ENCODE measurements at regions not wholly inside any gene's neighbourhood (a gene's known extent, or its start where the extent isn't known, plus 50 kb on each side); places are given as distances from the start of the nearest gene placed in this dataset.

DNA sequence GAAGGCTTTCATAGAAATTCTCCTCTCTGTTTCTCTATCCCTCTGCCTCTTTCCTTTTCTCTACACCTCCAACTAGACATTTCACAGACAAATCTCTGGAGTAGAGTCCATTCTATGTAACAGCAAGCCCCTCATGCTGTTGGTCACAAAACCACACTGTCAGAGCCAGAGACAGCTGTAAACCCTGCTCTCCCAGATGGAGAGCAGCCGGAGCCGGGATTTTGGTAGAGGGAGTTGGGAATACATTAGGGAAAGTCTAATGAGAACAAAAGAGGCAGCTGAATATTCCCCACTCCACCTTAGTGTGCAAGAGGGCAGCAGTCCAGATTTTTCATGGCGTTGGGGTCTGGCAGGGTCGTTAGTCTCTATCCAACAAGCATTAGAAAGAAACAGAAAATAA, 68.3 kb upstream of the EDN1 start:
- Mint-ChIP-seq H3K4me1 (ENCODE audit: low read depth) (no peaks in the 10 kb centered on the region), H3K9me3 (no peaks in the 10 kb centered on the region), H3K4me3 (no peak overlapping the region), H3K27me3 (peaks cover 11% of the 10 kb centered on the region), H3K27ac (no peak overlapping the region), H3K36me3 (ENCODE audit: low read depth) (no peaks in the 10 kb centered on the region)
- intact Hi-C loops (cut with micrococcal nuclease): no loop called here

DNA sequence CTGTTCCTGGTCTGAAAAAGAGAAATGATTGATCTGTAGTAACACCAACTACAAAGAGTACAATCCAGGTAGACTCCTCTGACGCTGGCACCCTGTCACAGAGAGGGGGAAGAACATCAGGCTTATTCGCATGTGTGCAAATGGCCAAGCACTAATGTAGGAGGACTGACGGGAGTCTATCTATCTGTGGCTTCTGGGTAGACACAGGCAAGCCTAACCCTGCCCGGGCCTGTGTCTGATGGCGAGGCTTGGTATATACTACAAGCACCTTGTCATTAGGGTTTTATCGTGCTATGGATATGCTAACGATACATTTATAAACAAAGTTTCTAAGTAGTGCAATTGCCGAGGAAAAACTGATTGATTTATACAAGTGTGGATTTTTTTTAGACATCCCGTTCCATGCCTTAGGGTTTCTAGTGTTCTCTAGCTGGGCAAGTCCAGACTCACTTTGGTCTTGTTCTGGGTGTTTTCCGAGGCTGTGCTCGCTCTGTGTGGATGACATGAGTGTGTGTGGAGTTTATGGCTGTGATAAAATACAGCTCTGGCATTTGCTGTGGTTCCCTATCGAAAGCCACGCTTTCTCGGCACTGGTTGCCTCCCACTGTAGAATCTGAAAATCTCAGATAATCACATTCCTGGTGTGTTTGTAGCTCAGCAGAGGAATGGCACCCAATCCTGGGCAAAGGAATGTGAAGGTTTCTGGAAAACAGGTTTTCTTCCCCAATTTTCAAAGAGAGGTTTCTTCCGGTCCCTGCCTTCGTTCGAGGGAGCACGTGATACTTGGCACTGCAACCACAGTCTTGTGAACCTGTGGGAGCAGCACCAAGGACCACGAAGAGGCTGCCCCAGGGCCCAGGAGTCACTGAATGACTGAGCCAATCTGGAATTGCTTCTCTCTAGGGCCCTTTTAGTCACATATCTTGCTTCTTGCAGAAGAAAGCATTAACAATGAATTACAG, 67.5 kb upstream of the EDN1 start:
- H3K9me3 Mint-ChIP-seq: no peaks in the 10 kb centered on the region
- no peaks in the 10 kb centered on the region for H3K36me3 Mint-ChIP-seq (ENCODE audit: low read depth)
- no peak overlapping the region for H3K4me3 Mint-ChIP-seq
- peaks cover 13% of the 10 kb centered on the region for H3K27me3 Mint-ChIP-seq
- intact Hi-C loops (cut with micrococcal nuclease): no loop called here
- H3K4me1 Mint-ChIP-seq (ENCODE audit: low read depth): no peaks in the 10 kb centered on the region
- no peak overlapping the region for H3K27ac Mint-ChIP-seq

DNA sequence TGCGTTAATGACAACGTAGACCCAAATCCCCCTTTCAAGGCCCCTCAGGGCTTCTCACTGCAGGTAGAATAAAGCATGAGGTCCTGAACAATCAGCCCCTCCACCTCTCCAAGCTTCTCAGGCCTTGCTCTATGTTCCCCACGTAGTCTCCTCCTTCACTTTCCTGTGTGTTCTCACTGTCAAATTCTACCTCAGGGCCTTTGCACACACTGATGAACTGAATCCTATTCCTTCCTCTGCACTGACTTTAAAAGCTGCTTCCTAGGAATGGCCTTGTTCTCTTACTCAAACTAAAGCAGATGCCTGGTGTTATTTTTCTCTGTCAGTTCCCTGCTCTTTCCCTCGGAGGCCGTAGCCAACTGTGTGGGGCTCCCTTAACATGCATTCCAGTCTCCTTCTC, 66.8 kb upstream of the EDN1 start:
- intact Hi-C loops (cut with micrococcal nuclease): no loop called here
- Mint-ChIP-seq H3K4me3 (no peak overlapping the region), H3K36me3 (ENCODE audit: low read depth) (no peaks in the 10 kb centered on the region), H3K27me3 (peaks cover 15% of the 10 kb centered on the region), H3K9me3 (no peaks in the 10 kb centered on the region), H3K4me1 (ENCODE audit: low read depth) (no peaks in the 10 kb centered on the region), H3K27ac (no peak overlapping the region)

DNA sequence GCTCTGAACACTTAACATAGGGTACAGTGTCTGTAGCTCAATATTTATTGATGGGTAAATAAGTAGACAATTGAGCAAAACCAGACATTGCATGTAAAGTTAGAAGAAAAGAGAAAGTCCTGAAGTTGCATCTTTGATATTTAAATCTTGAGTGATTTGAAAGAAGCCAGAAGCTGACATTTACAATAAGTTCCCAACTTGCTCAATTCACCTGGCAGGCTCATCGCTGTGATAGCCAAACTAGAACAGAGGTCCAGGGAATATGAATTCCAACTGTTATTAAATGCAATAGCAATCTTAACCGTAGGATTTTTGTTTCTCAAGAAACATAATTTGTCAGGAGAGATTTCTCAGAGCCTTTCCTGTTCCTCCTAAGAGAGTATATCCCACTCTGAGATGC, 65.9 kb upstream of the EDN1 start:
- no peak overlapping the region for H3K4me3 Mint-ChIP-seq
- H3K27ac Mint-ChIP-seq: no peak overlapping the region
- intact Hi-C loops (cut with micrococcal nuclease): no loop called here
- no peaks in the 10 kb centered on the region for H3K36me3 Mint-ChIP-seq (ENCODE audit: low read depth)
- peaks cover 15% of the 10 kb centered on the region for H3K27me3 Mint-ChIP-seq
- H3K9me3 Mint-ChIP-seq: no peaks in the 10 kb centered on the region
- no peaks in the 10 kb centered on the region for H3K4me1 Mint-ChIP-seq (ENCODE audit: low read depth)

DNA sequence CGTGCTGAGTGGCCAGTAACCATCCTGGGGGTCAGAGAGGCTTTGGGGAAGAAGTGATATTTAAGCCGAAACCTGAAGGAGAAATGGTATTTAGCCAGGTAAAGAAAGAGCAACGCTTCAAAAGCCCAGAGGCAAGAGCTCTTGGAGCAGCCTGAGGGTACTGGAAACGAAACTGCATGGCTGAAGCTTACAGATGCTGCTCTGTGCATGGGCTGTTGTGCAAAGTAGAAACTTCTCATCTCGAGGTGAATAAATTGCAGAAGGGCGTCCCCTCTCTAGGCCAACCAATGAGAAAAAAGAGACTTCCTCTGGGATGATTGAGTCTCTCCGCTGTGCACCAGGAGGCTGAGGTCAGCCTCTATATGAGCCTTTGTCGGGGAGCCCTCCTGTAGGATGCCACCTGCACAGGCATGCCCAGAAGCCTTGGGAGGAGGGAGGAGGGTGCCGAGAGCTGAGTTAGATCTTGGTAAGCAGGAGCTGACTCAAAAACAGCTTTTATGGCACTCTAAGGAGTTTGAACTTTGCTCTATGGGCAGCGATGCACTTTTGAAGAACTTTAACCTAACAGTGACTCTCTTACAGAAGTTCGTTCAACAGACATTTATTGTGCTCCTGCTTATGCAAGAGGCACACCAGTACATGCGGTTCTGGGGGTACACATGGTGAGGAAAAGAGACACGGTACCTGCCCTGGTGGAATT, 61.6 kb upstream of the EDN1 start:
- intact Hi-C loops (cut with micrococcal nuclease): no loop called here
- Mint-ChIP-seq H3K4me3 (no peak overlapping the region), H3K27ac (no peak overlapping the region)

GRCh38 chr6:12229332-12229731, 60.8 kb upstream of the EDN1 start:
- Mint-ChIP-seq H3K27me3 (peaks cover 11% of the 10 kb centered on the region), H3K9me3 (no peaks in the 10 kb centered on the region), H3K36me3 (ENCODE audit: low read depth) (no peaks in the 10 kb centered on the region), H3K27ac (no peak overlapping the region), H3K4me1 (ENCODE audit: low read depth) (peaks cover 16% of the 10 kb centered on the region), H3K4me3 (no peak overlapping the region)
- intact Hi-C loops (cut with micrococcal nuclease): no loop called here

More for the DNA sequence above, 61.6 kb upstream of the EDN1 start:
- Mint-ChIP-seq H3K36me3 (ENCODE audit: low read depth) (no peaks in the 10 kb centered on the region), H3K9me3 (no peaks in the 10 kb centered on the region), H3K4me1 (ENCODE audit: low read depth) (peaks cover 9% of the 10 kb centered on the region), H3K27me3 (peaks cover 11% of the 10 kb centered on the region)

DNA sequence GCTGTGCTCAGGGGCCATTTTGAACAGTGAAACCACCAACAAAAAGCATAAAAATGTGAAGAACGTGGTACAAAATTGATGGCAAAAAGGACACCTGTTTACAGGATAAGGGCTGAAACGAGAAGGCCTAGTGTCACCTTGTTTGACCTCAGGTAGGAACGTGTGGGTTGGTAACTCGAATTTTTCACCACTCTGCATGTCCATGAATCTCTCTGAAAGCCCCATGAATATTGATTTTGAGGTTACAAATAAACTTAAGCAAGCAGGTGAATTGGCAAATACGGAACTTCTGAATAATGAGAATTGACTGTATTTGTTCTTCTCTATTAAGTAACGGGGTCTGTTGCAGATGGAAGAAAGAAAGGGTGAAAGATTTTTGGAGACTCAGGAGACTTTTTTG, 59.6 kb upstream of the EDN1 start:
- Mint-ChIP-seq H3K4me1 (ENCODE audit: low read depth) (peaks cover 28% of the 10 kb centered on the region), H3K9me3 (no peaks in the 10 kb centered on the region), H3K27me3 (peaks cover 11% of the 10 kb centered on the region), H3K4me3 (no peak overlapping the region), H3K36me3 (ENCODE audit: low read depth) (no peaks in the 10 kb centered on the region), H3K27ac (no peak overlapping the region)
- intact Hi-C loops (cut with micrococcal nuclease): no loop called here

DNA sequence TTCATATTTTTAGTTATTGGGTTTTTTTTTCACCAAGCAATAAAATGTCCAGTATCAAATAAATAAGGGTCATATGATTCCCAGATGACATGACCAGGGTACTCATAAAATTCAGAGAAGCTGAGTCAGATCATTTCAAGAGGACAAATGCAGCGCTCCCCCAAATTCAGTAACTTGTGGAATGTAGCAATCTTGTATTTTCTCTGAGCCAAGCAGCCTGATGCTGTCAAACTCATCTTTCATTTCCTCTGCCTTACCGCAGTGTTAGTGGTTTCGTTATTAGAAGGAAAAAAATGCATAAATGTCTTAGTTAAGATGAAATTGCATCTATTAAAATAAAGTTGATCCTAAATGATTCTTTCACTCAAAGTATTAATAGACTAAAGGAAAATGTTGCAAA, 57.8 kb upstream of the EDN1 start:
- no peak overlapping the region for H3K27ac Mint-ChIP-seq
- no peak overlapping the region for H3K4me3 Mint-ChIP-seq

GRCh38 chr6:12232821-12233220, 57.3 kb upstream of the EDN1 start:
- intact Hi-C loops (cut with micrococcal nuclease): no loop called here
- Mint-ChIP-seq H3K9me3 (no peaks in the 10 kb centered on the region), H3K4me1 (ENCODE audit: low read depth) (peaks cover 30% of the 10 kb centered on the region), H3K4me3 (no peak overlapping the region), H3K27me3 (peaks cover 6% of the 10 kb centered on the region), H3K36me3 (ENCODE audit: low read depth) (no peaks in the 10 kb centered on the region), H3K27ac (no peak overlapping the region)

More for the DNA sequence above, 57.8 kb upstream of the EDN1 start:
- H3K4me1 Mint-ChIP-seq (ENCODE audit: low read depth): peaks cover 29% of the 10 kb centered on the region
- H3K9me3 Mint-ChIP-seq: no peaks in the 10 kb centered on the region
- peaks cover 6% of the 10 kb centered on the region for H3K27me3 Mint-ChIP-seq
- intact Hi-C loops (cut with micrococcal nuclease): no loop called here
- H3K36me3 Mint-ChIP-seq (ENCODE audit: low read depth): no peaks in the 10 kb centered on the region

GRCh38 chr6:12233693-12234571, 56.2 kb upstream of the EDN1 start:
- H3K4me3 Mint-ChIP-seq: no peak overlapping the region
- no peak overlapping the region for H3K27ac Mint-ChIP-seq
- no peaks in the 10 kb centered on the region for H3K36me3 Mint-ChIP-seq (ENCODE audit: low read depth)
- no peaks in the 10 kb centered on the region for H3K9me3 Mint-ChIP-seq
- peaks cover 4% of the 10 kb centered on the region for H3K27me3 Mint-ChIP-seq
- intact Hi-C loops (cut with micrococcal nuclease): loop anchor here (2.0 kb wide), 1 partner anchor 581 kb away; no protein-coding TSS in a partner anchor
- peaks cover 40% of the 10 kb centered on the region for H3K4me1 Mint-ChIP-seq (ENCODE audit: low read depth)

GRCh38 chr6:12235341-12235740, 54.8 kb upstream of the EDN1 start:
- Mint-ChIP-seq H3K36me3 (ENCODE audit: low read depth) (no peaks in the 10 kb centered on the region), H3K9me3 (no peaks in the 10 kb centered on the region), H3K4me1 (ENCODE audit: low read depth) (peaks cover 47% of the 10 kb centered on the region), H3K27me3 (peaks cover 7% of the 10 kb centered on the region), H3K27ac (no peak overlapping the region), H3K4me3 (no peak overlapping the region)
- intact Hi-C loops (cut with micrococcal nuclease): loop anchor here (2.0 kb wide), 1 partner anchor 583 kb away; no protein-coding TSS in a partner anchor

DNA sequence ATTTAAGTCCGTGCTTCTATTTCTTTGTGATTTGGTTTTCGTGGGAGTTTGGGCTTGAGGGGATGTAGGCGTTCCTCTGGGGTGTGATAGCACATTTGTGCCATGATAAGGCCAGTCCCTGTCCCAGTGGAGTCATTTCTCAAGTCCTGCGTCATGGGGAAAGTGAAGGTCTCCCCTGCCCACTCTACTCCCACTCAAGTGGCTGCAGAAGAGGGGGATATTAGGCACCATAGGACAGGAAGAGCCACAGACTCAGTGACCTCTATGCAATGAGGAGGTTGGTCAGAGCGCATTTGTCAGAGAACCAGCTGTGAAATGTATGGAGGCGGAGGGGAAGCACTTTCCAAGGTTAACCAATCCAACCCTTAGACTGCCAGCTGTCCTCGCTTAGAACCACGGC, 51.9 kb upstream of the EDN1 start:
- Mint-ChIP-seq H3K4me3 (no peak overlapping the region), H3K27me3 (peaks cover 10% of the 10 kb centered on the region), H3K4me1 (ENCODE audit: low read depth) (peaks cover 67% of the 10 kb centered on the region), H3K36me3 (ENCODE audit: low read depth) (no peaks in the 10 kb centered on the region), H3K27ac (no peak overlapping the region), H3K9me3 (no peaks in the 10 kb centered on the region)
- intact Hi-C loops (cut with micrococcal nuclease): no loop called here
